Right lobe of liver (tissue), 4 donors: ENCODE measurements at regions not wholly inside any gene's neighbourhood (a gene's known extent, or its start where the extent isn't known, plus 50 kb on each side); places are given as distances from the start of the nearest gene placed in this dataset.

Source experiments
- POLR2A ChIP-seq: fragments of 450-650 bp; IDR thresholded peaks from one replicate; pipeline ENCODE4 v1.6.1; 2017; ENCODE audit warnings: antibody characterized with exemption, mild to moderate bottlenecking
- TF ChIP-seq, protein P1 (sequence below), 4 donors: fragments of 200-600 bp in 3 of 4; fragments of 450-650 bp in 1 of 4; IDR thresholded peaks; one replicate each; pipeline versions ENCODE4 v1.5.1 to v1.8.0; 2016 to 2022; ENCODE audit warnings: antibody characterized with exemption in 4 of 4, mild to moderate bottlenecking in 2 of 4
- donor health status: DM: no; HTN: no; CAD: no.
- donor health status: DM: no; HTN: no; CAD: no.
- donor health status: DM: no; HTN: yes; CAD: no.

DNA sequence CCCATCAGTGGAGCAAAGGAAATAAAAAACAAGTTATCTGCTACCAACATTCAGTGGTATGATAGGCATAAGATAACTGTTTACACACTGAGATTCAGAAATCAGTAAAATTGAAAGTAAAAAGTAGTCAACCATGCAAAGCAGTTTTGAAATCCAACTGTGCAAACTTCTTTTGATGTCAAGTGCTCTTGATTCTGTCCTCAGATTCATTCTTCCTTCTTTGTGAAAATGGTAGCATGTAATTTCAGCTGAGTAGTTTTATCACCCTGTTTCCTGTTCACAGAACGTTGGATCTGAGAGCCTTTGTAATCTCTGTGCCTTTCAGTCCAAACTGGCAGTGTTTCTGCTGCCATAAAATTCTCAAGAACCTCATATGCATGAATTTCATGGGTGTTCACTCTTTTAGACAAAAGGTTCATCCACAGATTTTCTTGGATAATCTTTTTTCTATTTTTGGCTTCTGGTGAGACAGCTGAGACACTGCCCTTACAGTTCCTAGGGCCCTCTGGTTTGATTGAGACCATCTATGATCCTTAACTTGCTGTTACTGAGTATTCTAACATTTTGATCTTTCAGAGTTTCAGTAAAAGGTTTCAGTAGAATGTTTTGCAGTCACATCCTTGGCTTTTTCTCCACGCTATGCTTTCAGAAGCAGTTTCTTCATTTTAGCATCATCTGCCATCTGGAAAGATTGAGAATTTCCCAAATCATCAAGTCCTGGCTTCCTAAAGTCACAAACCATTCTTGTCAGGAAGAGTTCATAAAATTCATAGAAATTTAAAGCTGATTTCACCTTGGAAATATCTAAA lies 272.3 kb upstream of the EPHA4 start:
- TF ChIP-seq, protein P1, sequence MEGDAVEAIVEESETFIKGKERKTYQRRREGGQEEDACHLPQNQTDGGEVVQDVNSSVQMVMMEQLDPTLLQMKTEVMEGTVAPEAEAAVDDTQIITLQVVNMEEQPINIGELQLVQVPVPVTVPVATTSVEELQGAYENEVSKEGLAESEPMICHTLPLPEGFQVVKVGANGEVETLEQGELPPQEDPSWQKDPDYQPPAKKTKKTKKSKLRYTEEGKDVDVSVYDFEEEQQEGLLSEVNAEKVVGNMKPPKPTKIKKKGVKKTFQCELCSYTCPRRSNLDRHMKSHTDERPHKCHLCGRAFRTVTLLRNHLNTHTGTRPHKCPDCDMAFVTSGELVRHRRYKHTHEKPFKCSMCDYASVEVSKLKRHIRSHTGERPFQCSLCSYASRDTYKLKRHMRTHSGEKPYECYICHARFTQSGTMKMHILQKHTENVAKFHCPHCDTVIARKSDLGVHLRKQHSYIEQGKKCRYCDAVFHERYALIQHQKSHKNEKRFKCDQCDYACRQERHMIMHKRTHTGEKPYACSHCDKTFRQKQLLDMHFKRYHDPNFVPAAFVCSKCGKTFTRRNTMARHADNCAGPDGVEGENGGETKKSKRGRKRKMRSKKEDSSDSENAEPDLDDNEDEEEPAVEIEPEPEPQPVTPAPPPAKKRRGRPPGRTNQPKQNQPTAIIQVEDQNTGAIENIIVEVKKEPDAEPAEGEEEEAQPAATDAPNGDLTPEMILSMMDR (IDR thresholded peaks at IDR 0.05), result no peak
- TF ChIP-seq POLR2A, result no peak
